HG02885 (cell line): ENCODE measurements at regions not wholly inside any gene's neighbourhood (a gene's known extent, or its start where the extent isn't known, plus 50 kb on each side); places are given as distances from the start of the nearest gene placed in this dataset.
A peak's percentile ranks its signal among the peaks of the same experiment; 100 is the strongest.
"Not testable (repeated sequence)": the region's sequence is repeated elsewhere in the genome, so short reads cannot be mapped to it uniquely, and the experiment has no call there.

ENCODE experiments used
- ATAC-seq: cut with Tn5 transposase; IDR thresholded peaks from one replicate; pipeline ENCODE4 v1.9.1; 2021; ENCODE audit warnings: mild to moderate bottlenecking; ENCODE audit not compliant: unreplicated experiment, poor library complexity

DNA sequence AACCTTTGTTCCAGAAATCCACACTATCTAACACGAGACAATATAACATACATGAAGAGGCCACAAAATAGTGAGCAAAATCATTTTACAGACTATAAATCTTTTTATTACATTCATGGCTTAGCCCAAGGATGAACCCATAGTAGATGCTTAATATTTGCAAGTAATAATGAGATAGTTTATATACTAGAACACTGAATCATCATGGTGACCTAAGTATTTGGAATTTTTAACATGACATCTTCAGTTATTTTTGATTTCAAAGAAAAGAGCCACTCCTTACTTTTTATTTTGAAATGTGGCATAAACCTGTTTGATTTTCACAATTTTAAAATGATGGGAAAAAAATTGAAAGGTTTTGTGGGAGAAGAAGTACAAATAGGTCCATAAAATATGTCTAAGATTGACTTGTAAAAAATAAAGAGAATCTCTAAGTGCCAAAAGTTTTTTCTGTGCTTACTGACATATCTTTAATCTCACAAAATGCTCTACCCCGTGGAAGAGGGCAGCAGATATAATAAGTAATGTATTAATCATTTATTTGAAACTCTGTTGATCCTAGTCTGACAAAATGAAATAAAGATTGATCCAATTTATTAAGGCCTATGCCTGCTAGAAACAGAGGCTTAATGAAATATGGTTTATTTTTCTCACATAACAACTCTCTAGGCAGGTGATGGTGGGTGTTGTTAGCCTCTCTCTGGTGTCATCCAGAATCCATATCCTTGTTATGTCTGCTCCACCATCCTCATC, 224.5 kb upstream of the CENPE start:
- no peak for ATAC-seq

DNA sequence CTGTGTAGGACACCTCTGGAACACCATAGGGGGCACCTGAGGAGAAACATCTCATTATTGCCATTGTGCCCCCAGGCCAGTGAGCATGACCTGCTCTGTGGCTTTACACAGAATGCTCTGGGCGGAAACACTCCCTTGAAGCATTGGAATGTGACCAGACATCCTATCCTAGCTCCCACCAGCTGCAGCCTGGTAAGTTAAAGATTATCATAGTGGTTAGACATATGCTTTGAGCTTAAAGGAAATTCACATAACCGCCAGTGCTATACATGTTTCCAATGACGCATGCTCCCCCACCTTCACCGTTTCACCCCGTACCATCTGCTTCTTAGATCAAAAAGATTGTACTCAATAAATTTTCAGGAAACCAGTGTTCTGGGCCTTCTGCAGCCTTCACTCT, 217.7 kb upstream of the CENPE start:
- no peak for ATAC-seq

DNA sequence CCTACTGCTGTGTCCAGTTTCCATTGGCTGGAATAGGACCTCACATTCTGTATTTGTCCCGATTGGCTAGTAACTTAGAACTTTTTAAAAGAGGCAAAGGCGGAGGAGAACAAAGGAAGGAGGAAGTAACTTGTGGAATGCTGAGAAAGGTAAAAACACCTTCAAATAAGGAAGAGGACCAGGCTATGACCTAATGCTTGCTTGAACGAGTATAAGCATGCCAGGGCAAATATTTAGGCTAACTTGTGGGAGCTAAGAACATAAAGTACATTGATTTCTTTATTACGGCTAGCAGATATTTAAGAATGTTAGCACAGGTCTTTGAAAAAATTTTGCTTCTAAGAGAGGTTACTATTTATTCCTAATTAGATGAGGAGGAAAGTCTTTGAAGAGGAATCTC, 214.5 kb upstream of the CENPE start:
- not testable (repeated sequence) for ATAC-seq

GRCh38 chr4:103410386-103410785, 212.2 kb upstream of the CENPE start:
- ATAC-seq, result no peak

DNA sequence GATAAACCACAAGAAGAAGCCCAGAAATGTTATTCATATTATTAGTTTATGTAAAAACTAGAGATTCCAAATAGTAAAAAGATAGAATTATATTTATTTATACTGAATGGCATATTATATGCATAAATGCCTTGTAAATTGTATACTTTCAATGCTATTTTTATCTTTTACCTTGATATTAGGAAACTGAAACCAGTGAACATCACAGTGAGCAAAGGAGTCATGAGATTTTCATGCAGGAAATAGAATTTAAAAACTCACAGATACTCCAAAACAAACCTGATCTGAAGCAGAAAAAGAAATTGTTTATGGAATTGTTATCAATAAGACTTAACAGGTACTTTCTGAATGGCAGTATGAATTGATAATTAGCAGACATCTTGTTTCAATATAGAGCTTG, 207.3 kb upstream of the CENPE start:
- ATAC-seq, result peak; percentile 71

DNA sequence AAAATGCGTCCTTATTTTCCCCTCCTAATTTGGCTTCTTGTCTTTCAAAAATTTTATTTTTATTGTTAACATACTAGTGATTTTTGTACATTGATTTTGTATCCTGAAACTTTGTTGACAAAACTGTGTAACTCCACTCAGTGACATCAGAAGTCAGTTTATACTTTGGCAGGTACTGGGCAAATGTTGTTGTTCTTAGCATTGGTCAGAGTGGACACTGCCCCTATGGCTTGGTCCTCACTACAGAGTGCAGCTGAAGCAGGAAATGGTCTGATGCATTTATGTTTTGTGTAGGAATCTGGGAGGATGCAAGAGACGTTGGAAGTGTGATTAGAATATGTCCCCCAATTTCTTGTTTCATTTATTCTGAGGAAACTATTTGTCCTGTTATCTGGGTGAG, 205.5 kb upstream of the CENPE start:
- ATAC-seq, result no peak

GRCh38 chr4:103402198-103402597, 204.1 kb upstream of the CENPE start:
- no peak for ATAC-seq

DNA sequence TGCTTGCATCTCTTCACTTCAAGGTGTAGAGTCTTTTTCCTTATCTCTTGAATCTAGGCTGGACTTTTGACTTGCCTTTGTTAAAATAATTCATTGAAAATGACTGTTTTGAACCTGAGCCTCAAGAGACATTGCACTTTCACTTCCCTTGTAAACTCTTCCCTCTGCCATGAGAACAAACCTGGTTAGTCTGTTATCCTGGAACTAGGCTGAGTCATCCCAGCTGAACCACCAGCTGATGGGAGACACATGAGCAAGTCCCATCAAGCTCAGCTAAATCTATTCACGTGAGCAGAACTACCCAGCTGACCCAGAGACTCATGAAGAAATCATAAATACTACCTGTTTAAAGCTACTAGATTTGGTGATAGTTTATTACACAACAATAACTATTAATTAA, 202.3 kb upstream of the CENPE start:
- peak; percentile 76 for ATAC-seq

DNA sequence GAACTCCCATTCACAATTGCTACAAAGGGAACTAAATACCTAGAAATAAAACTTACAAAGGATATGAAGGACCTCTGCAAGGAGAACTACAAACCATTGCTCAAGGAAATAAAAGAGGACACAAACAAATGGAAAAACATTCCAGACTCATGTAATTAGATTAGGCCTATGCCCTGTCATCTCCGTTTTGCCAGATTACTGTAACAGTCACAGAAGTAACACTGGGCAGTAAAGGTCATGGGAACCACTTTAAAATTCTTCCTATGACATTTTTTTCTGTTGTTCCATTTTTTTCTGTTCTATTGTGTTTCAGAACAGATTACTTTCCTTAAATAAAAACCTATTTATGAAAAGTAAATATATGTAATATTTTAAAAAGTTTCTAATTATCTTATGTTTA, 199.4 kb upstream of the CENPE start:
- ATAC-seq, result no peak

- ATAC-seq, result not testable (repeated sequence)
Observed at GRCh38 chr4:103387508-103388011, 189.4 kb upstream of the CENPE start.

DNA sequence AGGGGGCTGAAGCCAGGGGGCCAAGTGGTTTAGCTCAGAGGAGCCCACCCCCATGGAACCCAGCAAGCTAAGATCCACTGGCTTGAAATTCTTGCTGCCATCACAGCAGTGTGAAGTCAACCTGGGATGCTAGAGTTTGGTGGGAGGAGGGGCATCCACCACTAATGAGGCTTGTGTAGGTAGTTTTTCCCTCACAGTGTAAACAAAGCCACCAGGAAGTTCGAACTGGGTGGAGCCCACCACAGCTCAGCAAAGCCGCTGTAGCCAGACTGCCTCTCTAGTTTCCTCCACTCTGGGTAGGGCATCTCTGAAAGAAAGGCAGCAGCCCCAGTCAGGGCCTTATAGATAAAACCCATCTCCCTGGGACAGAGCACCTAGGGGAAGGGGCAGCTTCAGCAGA, 187.4 kb upstream of the CENPE start:
- not testable (repeated sequence) for ATAC-seq

- ATAC-seq, result no peak
Observed at GRCh38 chr4:103375278-103375677, 177.1 kb upstream of the CENPE start.

DNA sequence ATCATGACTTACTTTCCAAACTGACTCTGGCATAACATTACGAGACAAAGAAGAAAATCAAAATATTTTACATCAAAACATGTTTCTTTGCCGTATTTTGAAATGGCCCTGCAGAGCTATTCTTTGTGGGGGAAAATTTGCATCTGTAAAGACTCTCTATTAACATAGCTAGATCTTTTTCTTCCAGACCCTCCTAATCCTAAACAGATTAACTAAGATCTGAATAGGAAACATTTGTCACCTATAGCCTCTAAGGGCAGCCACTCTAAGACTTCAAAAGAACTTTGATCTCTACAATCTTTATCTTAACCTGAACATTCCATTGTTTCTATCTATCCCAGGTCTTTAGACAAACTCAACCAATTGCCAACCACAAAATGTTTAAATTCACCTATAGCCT, 176.6 kb upstream of the CENPE start:
- no peak for ATAC-seq

DNA sequence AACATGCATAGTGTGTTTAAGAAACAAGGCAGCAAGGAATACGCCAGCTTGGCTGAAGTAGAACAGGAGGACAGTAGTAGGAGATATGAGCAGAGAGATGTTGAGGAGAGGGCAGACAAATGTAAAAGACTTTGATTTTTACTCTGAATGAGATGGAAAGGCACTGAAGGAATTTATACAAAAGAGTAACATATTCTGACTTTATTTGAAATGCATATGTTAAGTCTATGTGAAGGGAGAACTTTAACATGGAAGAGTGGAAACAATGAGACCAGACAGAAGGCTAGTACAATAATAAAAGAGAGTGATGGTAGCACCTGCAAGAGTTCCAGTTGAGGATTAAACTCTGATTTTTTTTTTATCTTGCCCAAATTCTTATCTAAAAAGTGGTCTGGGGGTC, 176.2 kb upstream of the CENPE start:
- ATAC-seq, result no peak

GRCh38 chr4:103372002-103372558, 173.9 kb upstream of the CENPE start:
- ATAC-seq, result no peak

DNA sequence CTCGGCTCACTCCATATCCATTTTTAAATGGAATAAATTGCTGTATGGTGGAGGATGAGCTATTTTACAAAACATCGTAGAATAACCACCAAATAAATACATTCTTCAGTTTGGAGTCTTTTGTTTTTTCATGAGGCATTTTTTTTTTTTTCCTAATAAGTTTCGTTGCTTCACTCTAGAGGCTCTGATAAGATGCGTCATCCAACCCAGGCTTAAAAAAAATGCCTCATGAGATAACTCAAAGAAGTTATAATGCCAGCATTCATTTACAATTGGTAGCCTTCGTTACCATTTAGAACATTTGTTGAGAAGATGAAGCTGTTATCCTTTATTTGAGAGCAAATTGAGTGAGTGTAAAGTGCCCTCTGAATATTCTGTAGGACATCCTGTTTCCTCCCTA, 172.2 kb upstream of the CENPE start:
- no peak for ATAC-seq

GRCh38 chr4:103365285-103365684, 167.1 kb upstream of the CENPE start:
- no peak for ATAC-seq

DNA sequence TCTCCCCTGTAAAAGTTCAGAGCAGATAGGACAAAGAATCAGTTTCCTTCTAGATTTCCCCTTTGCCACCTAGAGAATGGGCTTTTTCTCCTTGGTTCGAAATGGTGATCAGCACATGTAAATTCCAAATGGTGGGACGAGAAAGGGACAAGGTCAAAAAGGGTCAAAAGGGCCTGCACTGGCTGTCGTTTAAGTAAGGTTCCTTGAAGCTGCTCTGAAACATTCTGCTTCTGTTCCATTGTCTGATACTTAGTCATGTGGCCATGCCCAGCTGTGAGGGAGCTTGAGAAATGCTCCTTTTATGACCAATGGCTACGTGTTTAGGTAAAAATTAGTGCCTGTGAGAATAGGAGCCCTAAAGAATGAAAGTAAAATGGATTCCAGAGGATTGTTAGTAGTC, 165.9 kb upstream of the CENPE start:
- ATAC-seq, result no peak

DNA sequence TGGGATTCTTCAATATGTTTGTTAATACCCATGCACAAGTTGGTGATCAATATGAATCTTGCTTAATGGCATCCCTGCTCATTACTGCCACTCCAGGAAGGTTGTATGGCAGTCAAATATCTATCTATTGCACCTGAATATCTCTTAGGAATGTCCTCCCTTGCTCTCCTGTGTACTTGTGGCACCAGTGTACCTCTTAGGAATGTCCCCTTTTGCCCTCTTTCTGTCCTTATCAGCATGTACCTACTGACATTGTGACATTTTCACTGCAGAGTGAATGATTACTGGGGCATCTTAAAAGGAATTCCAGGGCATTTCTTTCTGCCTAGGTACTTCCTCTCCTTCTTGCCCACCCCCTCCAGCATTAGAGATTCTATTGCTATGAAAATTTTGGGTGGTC, 163.8 kb upstream of the CENPE start:
- ATAC-seq, result no peak

DNA sequence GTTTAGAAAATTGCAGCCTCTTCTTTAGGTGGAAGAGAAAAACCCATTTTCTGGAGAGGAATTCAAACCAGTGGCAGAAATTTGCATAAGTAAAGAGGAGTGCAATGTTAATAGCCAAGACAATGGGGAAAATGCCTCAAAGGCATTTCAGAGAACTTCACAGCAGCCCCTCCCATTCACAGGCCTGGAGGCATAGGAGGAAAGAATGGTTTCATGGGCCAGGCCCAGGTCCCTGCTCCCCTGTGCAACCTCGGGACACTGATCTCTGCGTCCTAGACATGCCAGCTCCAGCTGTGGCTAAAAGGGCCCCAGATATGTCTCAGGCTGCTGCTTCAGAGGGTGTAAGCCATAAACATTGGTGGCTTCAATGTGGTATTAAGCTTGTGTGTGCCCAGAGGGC, 161.8 kb upstream of the CENPE start:
- ATAC-seq, result no peak

- no peak for ATAC-seq
Observed at GRCh38 chr4:103354006-103354405, 155.9 kb upstream of the CENPE start.

DNA sequence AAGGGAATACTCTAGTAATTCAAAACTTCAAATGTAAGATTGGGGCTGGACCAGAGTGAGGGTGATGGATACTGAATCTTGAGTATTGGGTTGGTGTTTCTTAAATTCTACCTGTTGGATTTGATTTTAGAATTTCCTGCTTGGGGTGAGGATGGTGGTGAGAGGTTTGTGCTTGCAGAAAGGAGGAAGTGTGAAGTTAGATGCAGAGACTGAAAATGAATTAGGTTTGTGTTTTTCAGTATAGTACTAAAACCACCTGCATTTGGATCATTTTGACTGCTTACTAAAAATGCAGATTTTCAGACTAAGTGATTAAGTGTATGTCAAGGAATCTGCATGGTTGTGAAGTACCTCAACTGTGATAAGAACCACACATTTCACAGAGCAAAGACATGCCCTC, 131.5 kb upstream of the CENPE start:
- no peak for ATAC-seq
